Superior temporal gyrus (tissue), 1 donor: ENCODE measurements at regions not wholly inside any gene's neighbourhood (a gene's known extent, or its start where the extent isn't known, plus 50 kb on each side); places are given as distances from the start of the nearest gene placed in this dataset.

Source experiments
- DNase-seq: peaks from one replicate; pipeline ENCODE4 v3.0.0-alpha.2; 2016; ENCODE audit errors: extremely low spot score

DNA sequence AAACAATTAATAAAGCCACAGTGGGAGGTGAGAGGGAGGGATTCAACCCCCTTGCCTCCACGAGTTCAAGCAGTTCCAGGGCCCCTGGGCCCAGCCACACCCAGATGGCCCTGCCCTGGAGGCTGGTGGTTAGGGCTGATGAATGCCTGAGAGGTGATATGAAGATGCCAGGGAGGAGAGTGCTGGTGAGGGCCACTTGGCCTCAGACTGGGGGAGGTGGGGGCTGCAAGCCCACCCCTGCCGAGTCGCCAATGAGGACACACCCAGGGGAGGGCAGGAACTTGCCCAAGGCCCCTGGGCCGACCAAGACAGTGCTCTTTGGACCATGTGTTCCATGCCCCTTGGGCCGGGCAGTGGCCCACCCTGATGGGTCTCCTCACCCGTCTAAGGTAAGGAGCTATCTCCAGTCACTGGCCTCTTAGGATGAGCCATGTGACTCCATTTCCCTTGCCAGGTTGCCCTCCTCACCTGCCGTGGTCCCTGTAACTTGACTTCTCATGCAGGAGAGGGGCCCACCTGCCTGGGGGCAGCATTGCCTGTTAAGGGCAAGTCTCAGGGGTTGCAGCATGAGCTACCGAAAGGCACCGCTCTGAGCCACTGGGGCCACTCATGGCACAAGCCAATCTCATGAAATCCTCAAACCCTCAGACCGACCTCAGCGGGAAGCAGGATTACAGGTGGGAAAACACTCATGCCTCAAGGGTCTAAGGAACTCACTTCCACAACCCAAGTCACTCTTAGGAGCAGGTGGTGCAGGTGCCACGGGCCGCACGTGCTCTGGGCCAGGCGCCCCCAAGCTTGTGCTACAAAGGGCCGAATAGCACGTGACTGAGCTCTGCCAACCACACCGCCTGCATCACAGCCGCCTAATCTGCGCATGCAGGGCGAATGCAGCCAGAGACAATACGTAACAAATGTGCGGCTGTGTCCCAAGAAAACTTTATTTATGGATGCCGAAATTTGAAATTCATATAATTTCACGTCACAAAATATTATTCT is 147.4 kb upstream of the MLN start:
- no peak for DNase-seq

GRCh38 chr6:33950472-33950881 is 146.7 kb upstream of the MLN start:
- DNase-seq: no peak

- no peak for DNase-seq
These were observed 146.2 kb upstream of the MLN start for GRCh38 chr6:33949877-33950435.

GRCh38 chr6:33949111-33949510 is 145.3 kb upstream of the MLN start:
- no peak for DNase-seq

DNA sequence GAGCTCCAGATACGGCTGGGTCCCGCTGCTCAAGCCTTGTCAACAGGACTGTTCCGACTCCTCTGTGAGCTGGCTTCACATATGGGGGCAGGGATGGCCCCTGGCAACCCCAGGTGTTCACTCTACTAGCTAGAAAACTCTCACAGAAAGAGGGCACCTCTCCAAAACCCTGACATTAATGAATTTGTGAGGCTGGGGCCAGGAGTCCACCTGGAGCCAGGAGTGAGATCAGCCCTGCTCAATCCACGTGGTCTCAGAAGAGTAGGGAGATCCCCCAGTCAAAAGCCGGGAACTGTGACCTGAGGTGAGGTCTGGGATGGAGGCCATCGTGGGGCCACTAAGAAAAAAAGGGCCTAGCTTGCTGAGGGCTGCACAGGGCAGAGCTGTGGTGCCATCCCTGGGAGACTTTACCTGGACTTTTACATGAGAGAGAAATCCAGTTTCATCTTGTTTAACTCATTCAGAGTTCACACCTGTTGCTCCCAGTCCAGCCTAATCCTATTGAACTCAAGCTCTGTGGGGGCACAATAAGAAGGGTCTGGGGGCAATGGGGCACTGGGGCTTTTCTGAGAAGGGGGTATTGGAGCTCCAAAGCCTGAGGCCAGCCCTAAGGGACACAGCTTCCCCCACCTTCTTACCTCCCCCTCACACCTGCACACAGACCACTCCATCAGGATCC is 144.3 kb upstream of the MLN start:
- DNase-seq: no peak

DNA sequence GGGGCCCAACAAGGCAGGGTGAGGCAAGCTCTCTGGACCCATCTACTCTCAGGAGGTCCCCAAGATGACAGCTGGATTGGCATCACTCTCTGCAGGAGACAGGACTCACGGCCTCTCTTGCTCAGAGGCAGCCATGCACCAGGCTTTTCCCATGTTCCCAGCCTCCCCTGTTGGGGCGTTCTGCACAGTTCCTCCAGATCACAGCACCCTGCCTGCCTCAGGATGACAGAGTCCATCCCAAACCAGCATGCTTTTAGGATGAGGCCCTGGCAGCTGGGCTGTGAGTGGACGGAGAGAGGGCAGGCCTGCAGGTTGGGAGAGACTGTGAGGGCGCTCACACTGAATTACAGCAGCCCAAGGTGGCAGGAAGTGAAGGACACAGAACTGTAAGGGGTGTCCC is 143.2 kb upstream of the MLN start:
- DNase-seq: no peak

- no peak for DNase-seq
These were observed 142.1 kb upstream of the MLN start for GRCh38 chr6:33945931-33946330.

GRCh38 chr6:33944686-33945411 is 141.0 kb upstream of the MLN start:
- DNase-seq: no peak

- DNase-seq: no peak
These were observed 133.1 kb upstream of the MLN start for GRCh38 chr6:33936886-33937285.

GRCh38 chr6:33935439-33936080 is 131.8 kb upstream of the MLN start:
- DNase-seq: no peak

GRCh38 chr6:33934731-33935270 is 131.0 kb upstream of the MLN start:
- no peak for DNase-seq

DNA sequence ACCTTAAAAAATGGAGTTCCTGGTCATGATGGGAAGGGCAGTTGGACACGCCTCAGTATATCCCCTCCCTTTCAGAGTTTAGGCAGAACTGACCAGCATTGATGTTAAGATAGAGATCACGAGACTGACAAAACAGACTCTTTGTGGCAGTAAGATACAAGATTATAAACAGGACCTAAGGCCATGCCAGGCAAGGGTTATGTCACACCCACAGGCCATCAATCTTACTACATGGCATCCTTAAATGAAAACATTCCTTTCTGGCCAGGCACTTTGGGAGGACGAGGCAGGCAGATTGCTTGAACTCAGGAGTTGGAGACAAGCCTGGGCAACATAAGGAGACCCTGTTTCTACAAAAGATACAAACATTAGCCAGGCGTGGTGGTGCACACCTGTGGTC is 129.3 kb upstream of the MLN start:
- no peak for DNase-seq

- DNase-seq: no peak
These were observed 128.0 kb upstream of the MLN start for GRCh38 chr6:33931799-33932198.

GRCh38 chr6:33929575-33930288 is 125.9 kb upstream of the MLN start:
- no peak for DNase-seq

- peak; percentile 43 for DNase-seq
These were observed 123.8 kb upstream of the MLN start for GRCh38 chr6:33927616-33928015.

DNA sequence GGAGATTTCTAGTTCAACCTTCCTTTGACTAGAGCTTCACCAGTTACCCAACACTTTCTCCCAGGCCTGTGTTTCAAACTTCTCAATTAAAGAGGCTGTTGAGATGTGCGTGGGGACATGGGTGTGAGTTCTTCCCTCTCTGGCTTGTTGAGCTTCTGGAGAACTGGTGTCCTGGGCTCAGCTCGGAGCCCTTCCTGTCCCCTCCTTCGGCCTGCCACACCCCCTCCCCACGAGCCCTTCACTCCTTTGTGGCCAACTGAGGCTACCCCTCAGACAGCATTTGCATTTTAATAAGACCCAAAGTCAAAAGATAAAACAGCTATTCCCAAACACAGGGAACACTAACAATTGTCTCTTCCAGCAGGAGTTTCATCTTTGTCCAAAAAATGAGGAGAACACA is 123.3 kb upstream of the MLN start:
- no peak for DNase-seq

DNA sequence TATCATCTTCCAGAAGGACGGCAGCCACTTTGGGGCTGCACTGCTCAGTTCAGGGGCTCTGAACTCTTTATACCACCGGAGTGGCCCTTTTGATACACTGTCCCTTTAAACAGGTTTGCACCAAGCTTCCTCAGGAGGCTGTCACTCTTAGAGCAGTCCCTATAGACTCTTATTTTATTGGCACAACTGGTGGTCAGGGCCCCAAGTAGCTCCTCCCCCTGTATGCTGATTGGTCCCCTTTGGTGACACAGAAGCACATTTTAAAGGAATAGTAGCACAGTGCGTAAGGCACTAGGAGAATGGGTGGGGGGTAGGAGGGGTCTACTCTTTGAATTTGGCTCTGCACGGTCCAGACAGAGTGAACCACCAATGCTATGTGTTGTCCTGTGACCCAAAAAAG is 122.6 kb upstream of the MLN start:
- DNase-seq: no peak

GRCh38 chr6:33925936-33926335 is 122.1 kb upstream of the MLN start:
- no peak for DNase-seq

DNA sequence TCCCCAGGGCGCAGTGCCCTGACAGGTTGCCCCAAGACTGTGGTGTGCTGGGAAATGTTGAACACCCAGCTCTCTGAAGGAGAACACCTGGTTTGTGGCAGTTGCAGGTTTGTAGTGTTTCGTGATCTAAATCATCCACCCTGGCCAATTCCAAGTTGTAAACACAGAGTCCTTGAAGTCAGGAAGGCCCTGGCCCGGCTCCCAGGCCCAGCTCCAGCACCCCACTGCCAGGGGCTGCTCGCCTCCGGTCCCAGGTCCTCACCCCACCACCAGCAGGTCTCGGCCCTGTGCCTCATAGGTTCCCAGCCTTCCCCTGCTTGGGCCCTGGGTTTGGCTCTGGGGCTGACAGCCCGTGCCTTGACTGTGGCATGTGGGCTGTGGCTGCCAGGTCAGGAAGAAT is 121.4 kb upstream of the MLN start:
- no peak for DNase-seq

DNA sequence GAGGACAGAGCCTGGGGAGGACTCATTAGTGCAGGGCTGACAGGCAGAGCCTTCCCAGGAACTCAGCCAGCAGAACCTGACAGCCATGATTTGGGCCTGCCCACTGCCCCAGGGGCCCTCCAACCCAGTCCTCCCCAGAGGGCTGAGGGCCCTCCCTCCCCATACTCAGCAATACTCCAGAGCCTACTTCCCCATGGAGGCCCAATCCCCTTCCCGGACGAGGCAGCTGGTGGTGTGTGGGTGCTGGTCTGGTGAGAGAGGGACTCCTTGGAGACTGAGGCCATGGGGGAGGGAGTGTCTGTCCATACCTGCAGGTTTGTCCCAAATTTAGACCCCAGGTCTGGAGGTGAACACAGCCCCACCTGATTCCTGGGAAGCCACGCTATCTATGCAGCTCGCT is 120.9 kb upstream of the MLN start:
- DNase-seq: no peak
